Tibial artery (tissue), 4 donors: ENCODE measurements at regions not wholly inside any gene's neighbourhood (a gene's known extent, or its start where the extent isn't known, plus 50 kb on each side); places are given as distances from the start of the nearest gene placed in this dataset.

Experiments used
- DNase-seq, 2 donors: peaks; one replicate each; pipeline ENCODE4 v3.0.0-alpha.2; 2019
- H3K27ac ChIP-seq, 2 donors: fragments of 200-600 bp; sonication (generic) in 1 of 2; 1 replicate in 1 of 2; 2 replicates in 1 of 2; pipeline ENCODE4 v1.5.1; 2018 to 2019; ENCODE audit warnings: mild to moderate bottlenecking in 1 of 2
- H3K27me3 ChIP-seq, 2 donors: fragments of 200-600 bp; sonication (generic) in 1 of 2; one replicate each; pipeline versions ENCODE4 v1.5.1 to v1.6.0; 2016 to 2019
- H3K36me3 ChIP-seq, 3 donors: fragments of 200-600 bp; sonication (generic) in 2 of 3; one replicate each; pipeline ENCODE4 v1.5.1; 2016 to 2019; ENCODE audit warnings: mild to moderate bottlenecking in 2 of 3
- H3K4me1 ChIP-seq, 4 donors: fragments of 200-600 bp; sonication (generic) in 2 of 4; 1 replicate in 3 of 4; 2 replicates in 1 of 4; pipeline ENCODE4 v1.5.1; 2016 to 2019
- H3K4me3 ChIP-seq, 2 donors: fragments of 200-600 bp; sonication (generic) in 1 of 2; 1 replicate in 1 of 2; 2 replicates in 1 of 2; pipeline ENCODE4 v1.5.1; 2018 to 2019; ENCODE audit warnings: mild to moderate bottlenecking in 2 of 2
- H3K9me3 ChIP-seq, 3 donors: fragments of 200-600 bp; sonication (generic) in 1 of 3; one replicate each; pipeline ENCODE4 v1.5.1; 2016 to 2019
- intact Hi-C: fragments of 100-400 bp; cut with DNase I; formaldehyde crosslinking; loops from one replicate; pipeline ENCODE4 v1.15.0; 2023; ENCODE audit warnings: low total_unique reads
- TF ChIP-seq, protein P1 (sequence below), 2 experiments: fragments of 200-600 bp in 1 of 2; fragments of 450-650 bp in 1 of 2; IDR thresholded peaks; one replicate each; pipeline ENCODE4 v1.5.1; 2017 to 2019; ENCODE audit warnings: antibody characterized with exemption in 2 of 2, mild to moderate bottlenecking in 1 of 2, moderate library complexity in 1 of 2

DNA sequence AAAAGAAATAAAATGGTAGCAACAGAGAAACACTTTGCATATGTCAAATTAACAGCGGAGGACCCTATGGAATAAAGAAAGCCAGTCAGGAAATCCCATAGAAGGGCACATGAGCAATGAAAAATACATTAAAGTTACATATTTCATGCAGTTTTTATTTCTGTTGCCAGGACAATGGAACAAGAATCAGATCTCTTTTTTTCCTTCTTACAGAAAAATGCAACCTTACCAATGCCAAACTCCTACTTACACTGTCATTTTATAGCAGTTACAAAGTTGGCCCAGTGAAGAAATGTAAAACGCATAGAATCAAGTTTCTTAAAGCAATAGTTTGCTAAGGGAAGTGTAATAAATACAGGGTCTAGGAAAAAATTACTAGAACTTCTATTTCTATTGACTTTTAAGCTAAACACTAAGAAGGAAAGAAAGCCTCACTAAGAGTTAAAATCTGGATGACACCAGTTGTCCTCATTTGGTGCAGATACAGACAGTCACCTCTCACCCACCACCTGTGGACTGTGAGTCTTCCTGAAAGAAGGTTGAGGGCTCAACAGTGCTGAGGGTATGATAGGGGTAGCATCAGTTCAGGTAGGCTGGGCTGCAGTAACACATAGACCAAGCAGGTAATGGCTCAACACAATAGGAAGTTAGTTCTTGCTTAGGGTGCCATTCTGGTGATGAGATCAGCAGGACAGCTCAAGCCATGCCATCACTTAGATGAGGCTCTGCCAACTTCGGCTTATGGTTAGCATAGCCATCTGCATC lies 224.6 kb downstream of the ANAPC10 start:
- peaks cover 0 to 14% (median 0%) of the 10 kb centered on the region in 4 donors for H3K4me1 ChIP-seq
- intact Hi-C loops, result no loop called here
- H3K36me3 ChIP-seq, result no peaks in the 10 kb centered on the region
- TF ChIP-seq, protein P1, sequence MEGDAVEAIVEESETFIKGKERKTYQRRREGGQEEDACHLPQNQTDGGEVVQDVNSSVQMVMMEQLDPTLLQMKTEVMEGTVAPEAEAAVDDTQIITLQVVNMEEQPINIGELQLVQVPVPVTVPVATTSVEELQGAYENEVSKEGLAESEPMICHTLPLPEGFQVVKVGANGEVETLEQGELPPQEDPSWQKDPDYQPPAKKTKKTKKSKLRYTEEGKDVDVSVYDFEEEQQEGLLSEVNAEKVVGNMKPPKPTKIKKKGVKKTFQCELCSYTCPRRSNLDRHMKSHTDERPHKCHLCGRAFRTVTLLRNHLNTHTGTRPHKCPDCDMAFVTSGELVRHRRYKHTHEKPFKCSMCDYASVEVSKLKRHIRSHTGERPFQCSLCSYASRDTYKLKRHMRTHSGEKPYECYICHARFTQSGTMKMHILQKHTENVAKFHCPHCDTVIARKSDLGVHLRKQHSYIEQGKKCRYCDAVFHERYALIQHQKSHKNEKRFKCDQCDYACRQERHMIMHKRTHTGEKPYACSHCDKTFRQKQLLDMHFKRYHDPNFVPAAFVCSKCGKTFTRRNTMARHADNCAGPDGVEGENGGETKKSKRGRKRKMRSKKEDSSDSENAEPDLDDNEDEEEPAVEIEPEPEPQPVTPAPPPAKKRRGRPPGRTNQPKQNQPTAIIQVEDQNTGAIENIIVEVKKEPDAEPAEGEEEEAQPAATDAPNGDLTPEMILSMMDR (IDR thresholded peaks at IDR 0.05), result no peak
- H3K9me3 ChIP-seq, result no peaks in the 10 kb centered on the region
- no peaks in the 10 kb centered on the region for H3K27me3 ChIP-seq
- H3K4me3 ChIP-seq, result no peak overlapping the region
- DNase-seq, result no peak
- H3K27ac ChIP-seq, result no peak overlapping the region

DNA sequence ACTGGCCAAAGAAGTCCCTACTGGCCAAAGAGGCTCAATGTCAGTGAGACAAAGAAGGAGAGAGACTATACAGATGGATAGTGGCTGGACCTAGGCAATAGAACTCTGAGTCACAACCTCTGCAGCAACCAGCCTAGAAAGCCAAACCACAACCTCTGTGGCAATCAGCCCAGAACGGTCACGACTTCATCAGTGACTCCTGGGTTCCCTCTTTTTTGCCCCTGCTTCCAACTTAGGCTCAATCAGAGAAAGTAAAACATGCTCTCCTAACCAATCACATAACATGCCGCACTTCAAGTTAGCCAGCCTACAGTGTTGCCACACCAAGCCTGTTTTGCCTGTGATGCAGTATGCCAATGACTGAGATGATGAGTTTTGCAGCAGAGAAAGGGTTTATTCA lies 203.4 kb downstream of the ANAPC10 start:
- Histone ChIP-seq H3K27me3 (no peaks in the 10 kb centered on the region), H3K4me1 (no peaks in the 10 kb centered on the region), H3K36me3 (no peaks in the 10 kb centered on the region), H3K4me3 (no peak overlapping the region), H3K9me3 (no peaks in the 10 kb centered on the region), H3K27ac (no peak overlapping the region)
- peak; percentile 56 to 74 for DNase-seq
- intact Hi-C loops, result no loop called here
- TF ChIP-seq, protein P1 (IDR thresholded peaks at IDR 0.05), result no peak

DNA sequence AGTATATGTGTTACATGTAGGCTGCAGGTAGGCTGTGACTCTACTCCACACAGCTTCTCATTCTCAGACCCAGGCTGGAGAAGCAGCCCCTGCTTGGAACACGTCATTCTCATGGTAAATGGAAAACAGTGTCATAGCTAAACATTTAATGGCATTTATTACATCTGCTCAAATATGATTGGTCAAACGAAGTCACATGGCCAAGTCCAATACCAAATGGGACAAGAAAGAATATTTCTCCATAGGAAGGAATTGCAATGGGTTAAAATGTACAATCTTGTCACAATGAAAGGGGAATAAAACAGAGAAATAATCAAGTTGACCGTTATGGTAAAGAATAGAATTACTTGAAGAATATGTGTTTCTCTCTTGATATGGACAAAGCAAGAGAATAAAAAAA lies 198.6 kb downstream of the ANAPC10 start:
- TF ChIP-seq, protein P1 (IDR thresholded peaks at IDR 0.05), result no peak
- Histone ChIP-seq H3K9me3 (no peaks in the 10 kb centered on the region), H3K27me3 (no peaks in the 10 kb centered on the region), H3K36me3 (no peaks in the 10 kb centered on the region), H3K4me3 (no peak overlapping the region), H3K27ac (no peak overlapping the region), H3K4me1 (peaks cover 0 to 23% (median 2%) of the 10 kb centered on the region in 4 donors)
- intact Hi-C loops, result no loop called here
- DNase-seq, result no peak

DNA sequence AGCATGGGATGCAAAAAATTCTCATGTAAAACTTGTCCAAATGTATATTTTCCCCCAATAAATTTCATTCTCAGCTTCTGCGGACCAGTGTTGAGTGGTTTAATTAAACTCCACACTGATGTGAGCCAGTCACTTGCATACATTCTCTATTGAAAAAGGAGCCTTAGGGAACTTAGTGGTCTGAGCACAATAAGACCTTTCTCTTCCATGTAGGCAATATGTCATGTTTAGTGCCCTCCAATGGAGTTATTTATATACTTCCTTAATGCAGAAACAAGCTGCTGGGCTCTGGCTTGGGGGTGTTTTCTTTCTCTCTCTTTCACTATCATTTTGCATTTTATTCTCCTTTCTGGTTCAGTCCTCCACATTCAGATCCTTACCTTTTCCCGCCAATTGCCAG lies 196.9 kb downstream of the ANAPC10 start:
- no peak overlapping the region for H3K27ac ChIP-seq
- H3K4me1 ChIP-seq, result peaks cover 0 to 40% (median 3%) of the 10 kb centered on the region in 4 donors
- no peaks in the 10 kb centered on the region for H3K27me3 ChIP-seq
- no peak overlapping the region for H3K4me3 ChIP-seq
- TF ChIP-seq, protein P1 (IDR thresholded peaks at IDR 0.05), result no peak
- no peaks in the 10 kb centered on the region for H3K36me3 ChIP-seq
- no peaks in the 10 kb centered on the region for H3K9me3 ChIP-seq
- no peak for DNase-seq
- intact Hi-C loops, result no loop called here

DNA sequence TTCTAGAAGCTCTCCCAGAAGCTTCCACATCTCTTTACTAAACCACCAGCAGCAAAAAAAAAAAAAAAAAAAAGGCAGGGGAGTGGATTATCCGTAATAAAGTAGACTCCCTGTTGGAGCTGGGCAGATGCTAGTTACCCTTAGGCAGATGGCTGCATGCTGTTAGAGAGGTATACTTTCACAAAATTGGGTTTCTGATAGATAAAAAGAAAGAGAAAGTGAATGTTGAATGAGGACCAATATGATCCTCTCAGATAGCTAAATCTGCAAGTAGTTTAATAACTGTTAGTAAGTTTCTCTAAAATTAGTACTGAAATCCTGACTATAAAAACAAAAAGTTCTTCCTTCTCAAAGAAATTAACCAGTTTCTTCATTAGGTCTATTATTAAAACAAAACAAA lies 195.4 kb downstream of the ANAPC10 start:
- H3K36me3 ChIP-seq, result no peaks in the 10 kb centered on the region
- no peak overlapping the region for H3K4me3 ChIP-seq
- peaks cover 0 to 48% (median 7%) of the 10 kb centered on the region in 4 donors for H3K4me1 ChIP-seq
- intact Hi-C loops, result no loop called here
- H3K27ac ChIP-seq, result no peak overlapping the region
- H3K27me3 ChIP-seq, result no peaks in the 10 kb centered on the region
- no peaks in the 10 kb centered on the region for H3K9me3 ChIP-seq
- DNase-seq, result no peak
- TF ChIP-seq, protein P1 (IDR thresholded peaks at IDR 0.05), result no peak
